ENCODE measurements at regions not wholly inside any gene's neighbourhood (a gene's known extent, or its start where the extent isn't known, plus 50 kb on each side); places are given as distances from the start of the nearest gene placed in this dataset.

DNA sequence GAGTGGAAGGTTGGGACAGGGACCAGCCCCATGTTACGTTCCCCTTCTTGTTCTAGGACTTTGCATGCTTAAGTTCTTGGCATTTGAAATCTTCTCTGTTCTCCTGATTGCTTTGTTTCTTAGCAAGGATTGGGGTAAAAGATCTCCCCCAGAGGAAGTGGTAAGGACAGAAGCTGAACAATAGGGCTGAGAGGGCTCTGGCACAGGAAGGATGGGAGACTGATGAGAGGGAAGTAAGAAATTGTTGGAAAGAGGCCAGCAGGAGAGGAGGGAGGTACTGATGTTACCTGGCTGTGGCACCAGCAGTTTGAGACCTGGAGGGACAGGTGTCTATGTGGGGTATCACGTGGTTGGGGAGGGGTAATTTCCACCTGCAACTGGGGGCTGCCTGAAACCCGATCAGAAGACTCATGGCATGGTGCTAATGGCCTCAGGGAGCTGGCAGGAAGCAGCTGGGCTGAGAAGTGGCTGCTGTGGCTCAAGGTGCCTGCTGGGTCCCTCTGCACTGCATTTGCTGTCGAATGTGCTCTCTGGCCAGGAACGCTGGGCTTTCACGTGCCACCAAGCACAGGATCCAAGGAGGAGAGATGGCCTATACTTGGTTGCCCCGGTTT lies 108.4 kb downstream of the LSM3 start:
- DNase-seq (ENCODE audit: low read depth, low spot score): no peak

DNA sequence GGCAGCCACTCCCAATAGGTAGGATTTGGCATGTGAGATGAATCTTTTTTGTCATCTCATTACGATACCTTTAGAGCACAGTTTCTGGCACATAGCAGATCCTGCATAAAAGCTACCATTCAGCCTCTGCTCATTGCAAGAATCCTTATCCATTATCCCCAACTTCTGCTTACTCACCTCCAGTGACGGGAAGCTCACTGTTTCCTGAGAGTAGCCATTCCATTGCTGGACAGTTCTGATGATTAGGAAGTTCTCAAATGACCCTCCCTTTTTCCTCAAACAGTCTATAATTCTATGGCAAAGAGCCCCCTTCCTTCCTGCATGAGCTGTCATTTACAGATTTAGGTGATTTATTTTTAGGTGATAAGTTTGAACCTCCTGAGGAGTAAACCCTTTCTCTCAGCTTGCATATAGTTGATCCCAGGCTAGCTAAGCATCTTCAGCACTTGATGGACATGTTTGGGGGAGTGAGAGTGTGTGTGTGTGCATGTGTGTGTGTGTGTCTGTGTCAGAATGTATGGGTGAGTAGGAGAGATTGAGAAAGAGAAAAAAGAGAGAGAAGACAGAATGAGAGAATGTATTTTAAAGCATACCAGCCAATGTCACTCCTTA lies 109.7 kb downstream of the LSM3 start:
- no peak for DNase-seq (ENCODE audit: low read depth, low spot score)

GRCh38 chr3:14288833-14289451 lies 110.3 kb downstream of the LSM3 start:
- no peak for DNase-seq (ENCODE audit: low read depth, low spot score)

GRCh38 chr3:14289590-14290461 lies 111.2 kb downstream of the LSM3 start:
- DNase-seq (ENCODE audit: low read depth, low spot score): no peak

- no peak for DNase-seq (ENCODE audit: low read depth, low spot score)
Measured at GRCh38 chr3:14290631-14291385, 111.6 kb upstream of the SLC6A6 start.

DNA sequence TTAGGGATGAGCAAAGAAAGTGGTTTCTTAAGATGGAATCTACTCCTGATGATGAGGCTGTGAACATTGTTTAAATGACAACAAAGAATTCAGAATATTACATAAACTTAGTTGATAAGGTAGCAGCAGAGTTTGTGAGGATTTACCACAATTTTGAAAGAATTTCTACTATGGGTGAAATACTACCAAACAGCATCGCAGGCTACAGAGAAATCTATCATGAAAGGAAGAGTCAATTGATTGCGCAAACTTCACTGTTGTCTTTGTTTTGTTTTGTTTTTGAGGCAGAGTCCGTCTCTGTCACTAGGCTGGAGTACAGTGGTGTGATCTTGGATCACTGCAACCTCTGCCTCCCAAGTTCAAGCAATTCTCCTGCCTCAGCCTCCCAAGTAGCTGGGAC lies 107.4 kb upstream of the SLC6A6 start:
- DNase-seq (ENCODE audit: low read depth, low spot score): no peak

GRCh38 chr3:14295801-14296200 lies 106.6 kb upstream of the SLC6A6 start:
- DNase-seq (ENCODE audit: low read depth, low spot score): no peak

- no peak for DNase-seq (ENCODE audit: low read depth, low spot score)
Measured at GRCh38 chr3:14297305-14297704, 105.1 kb upstream of the SLC6A6 start.

GRCh38 chr3:14297784-14298236 lies 104.6 kb upstream of the SLC6A6 start:
- no peak for DNase-seq (ENCODE audit: low read depth, low spot score)

DNA sequence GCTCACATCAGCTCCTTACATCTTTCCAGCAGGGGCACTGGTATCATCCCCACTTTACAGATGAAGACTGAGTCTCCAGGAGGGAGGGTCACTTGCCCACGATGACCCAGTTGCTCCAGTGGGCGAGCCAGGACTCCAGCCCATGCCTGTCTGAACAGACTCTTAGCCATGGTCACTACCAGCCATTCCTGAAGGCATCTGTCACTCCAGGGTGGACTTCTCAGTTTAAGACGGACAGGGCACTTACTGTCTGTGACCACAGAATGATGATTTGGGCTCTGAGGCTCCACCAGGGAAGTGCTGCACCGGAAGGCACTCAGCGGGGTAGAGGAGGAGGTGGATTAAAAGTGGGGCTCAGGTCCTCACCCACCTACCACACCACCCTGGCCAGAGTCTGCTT lies 104.0 kb upstream of the SLC6A6 start:
- no peak for DNase-seq (ENCODE audit: low read depth, low spot score)

DNA sequence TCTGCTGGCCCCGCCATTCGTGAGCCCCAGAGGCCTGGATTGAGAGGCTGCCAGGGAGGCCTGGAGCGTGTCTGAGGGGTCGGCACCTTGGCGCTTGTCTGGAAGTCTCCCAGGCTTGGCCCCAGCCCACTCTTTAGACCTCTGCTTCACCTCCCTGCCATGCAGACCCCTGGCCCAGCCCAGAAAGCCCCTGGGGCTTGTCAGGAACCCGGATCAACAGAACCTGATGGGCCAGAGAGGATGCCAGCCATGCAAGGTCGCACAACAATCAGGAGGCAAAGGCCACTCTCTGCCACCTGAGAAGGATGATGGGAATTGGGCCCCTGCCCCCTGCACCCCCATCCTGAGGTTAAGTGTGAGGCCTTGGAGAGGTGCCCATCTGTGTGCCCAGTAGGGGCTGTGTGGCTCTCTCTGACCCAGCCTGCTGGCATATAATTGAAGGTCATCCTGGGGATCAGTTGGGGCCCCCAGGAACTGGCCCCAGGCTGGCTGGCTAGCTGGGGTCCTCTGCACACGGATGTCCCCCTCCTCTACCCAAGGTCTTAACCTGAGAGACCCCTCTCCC lies 103.3 kb upstream of the SLC6A6 start:
- DNase-seq (ENCODE audit: low read depth, low spot score): no peak

DNA sequence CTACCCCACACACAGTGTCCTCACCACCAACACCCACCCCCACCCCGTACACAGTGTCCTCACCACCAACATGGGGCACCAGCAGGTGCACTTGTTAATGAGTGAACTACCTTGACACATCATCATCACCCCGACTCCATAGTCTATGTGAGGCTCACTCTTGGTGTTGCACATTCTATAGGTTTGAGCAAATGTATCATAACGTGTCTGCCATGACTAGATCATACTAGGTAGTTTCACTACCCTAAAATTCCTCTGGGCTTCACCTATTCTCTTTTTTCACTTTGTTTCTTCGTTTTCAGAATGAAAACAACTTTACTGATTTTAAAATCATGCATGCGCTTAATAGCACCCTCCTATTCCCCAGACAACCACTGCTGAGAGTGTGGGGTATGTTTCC lies 102.6 kb upstream of the SLC6A6 start:
- DNase-seq (ENCODE audit: low read depth, low spot score): no peak

DNA sequence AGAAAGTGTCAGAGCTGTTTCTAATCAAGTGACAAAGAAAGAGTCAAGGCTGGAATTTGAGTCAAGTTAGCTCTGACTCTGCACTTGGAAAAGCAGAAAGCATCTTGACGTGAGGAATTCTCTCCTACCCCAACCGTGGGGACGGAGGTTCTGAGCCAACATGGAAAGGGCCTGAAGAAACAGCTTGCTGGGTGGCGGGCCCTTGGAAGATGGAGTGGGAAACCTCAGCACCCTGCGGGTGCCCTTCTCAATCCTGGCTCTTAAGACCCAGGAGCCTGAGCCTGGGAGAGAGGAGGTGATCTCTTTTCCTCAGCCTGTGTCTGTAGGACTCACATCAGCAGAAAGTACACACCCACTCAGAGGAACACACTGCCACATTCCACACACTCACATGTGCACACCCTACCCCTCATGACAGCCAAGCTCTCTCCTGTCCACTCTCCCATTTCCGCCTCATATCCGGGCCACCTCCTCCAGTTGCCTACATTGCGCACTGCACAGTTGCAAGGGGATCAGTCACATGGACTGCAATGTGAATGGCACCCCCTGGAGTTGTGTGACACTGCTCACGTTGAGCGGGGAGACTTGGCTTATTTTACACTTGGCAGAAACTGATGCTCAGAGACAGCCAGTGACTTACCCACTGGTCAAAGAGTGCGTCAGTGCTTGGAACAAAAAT lies 101.5 kb upstream of the SLC6A6 start:
- DNase-seq (ENCODE audit: low read depth, low spot score): no peak

DNA sequence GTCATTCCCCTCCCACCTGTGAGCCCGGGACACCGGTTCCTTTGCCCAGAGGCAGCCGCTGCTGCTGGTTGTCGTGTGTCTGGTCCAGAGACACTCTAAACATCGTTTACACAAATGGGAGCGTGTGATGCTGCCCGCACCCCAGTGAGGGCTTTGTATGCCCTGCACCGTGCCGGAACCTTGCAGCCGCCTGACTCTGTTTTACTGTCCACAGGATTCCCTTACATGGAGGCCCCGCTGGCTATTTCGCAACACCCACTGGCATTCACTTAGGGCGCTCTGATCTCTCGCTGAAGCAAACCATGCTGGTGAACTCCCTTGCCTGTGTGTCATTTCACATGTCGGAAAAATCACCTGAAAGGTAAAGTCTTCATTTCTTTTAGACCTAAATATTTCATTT lies 100.8 kb upstream of the SLC6A6 start:
- no peak for DNase-seq (ENCODE audit: low read depth, low spot score)

- DNase-seq (ENCODE audit: low read depth, low spot score): no peak
Measured at GRCh38 chr3:14303336-14304100, 98.9 kb upstream of the SLC6A6 start.

GRCh38 chr3:14304101-14305045 lies 98.0 kb upstream of the SLC6A6 start:
- no peak for DNase-seq (ENCODE audit: low read depth, low spot score)

GRCh38 chr3:14305324-14305723 lies 97.1 kb upstream of the SLC6A6 start:
- DNase-seq (ENCODE audit: low read depth, low spot score): no peak

DNA sequence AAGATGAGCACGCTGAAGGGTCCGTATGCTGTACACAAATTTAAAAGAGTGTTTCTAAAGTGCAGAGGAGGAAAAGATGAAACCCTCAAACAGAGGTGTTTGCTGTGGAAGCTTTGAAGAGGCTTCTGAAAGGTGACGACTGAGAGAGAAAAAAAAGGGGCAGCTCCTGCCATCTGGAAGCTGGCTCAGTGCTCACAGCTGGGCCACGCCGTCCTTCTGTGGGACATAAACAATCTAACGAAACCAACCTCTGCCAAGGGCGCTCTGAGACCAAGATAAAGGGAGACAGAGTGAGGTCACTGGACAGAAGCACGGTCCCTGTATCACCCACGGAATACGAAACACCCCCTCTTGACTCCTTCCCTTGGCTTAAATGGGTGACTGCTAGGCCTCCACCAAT lies 96.3 kb upstream of the SLC6A6 start:
- no peak for DNase-seq (ENCODE audit: low read depth, low spot score)
